ENCODE measurements at regions not wholly inside any gene's neighbourhood (a gene's known extent, or its start where the extent isn't known, plus 50 kb on each side); places are given as distances from the start of the nearest gene placed in this dataset.
"Not testable (repeated sequence)": the region's sequence is repeated elsewhere in the genome, so short reads cannot be mapped to it uniquely, and the experiment has no call there.

DNA sequence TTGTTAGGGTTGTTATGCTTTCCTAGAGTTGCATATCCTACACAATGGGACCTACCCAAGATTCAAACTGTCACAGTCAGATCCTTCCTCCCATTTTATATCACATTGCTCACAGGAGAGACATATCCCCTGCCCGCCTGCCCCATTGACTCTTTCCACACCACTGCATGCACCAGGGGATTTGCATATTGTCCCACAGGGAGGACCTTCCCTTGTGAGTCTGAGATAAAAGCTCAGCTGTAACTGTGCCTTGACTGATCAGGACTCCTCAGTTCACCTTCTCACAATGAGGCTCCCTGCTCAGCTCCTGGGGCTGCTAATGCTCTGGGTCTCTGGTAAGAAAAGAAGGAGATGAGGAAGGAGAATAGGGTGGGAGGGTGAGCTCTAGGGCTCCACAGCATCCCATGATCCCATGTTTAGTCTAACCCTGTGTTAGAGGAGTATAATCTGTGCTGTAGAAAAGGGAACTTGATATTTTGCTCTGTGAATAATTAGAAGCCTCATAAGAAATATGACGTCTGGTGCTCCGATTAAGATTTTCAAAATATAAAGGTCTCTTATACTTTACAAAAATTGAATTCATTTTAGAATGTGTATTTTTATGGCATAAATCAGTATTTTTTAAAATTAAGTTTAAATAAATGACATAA is 1268.4 kb downstream of the RPIA start:
- not testable (repeated sequence) for DNase-seq (ENCODE audit: low read depth)

DNA sequence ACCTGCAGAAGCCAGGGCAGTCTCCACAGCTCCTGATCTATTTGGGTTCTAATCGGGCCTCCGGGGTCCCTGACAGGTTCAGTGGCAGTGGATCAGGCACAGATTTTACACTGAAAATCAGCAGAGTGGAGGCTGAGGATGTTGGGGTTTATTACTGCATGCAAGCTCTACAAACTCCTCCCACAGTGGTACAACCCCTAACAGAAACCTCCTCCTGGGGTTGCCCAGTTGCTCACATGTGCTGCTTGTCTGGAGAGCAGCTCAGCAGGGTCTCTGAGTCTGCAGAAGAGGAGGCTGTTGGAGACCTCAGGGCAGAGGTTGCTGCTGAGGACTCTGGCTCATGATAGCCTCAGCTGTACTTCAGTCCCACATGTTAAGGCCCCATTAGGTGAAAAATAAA is 1269.1 kb downstream of the RPIA start:
- not testable (repeated sequence) for DNase-seq (ENCODE audit: low read depth)

DNA sequence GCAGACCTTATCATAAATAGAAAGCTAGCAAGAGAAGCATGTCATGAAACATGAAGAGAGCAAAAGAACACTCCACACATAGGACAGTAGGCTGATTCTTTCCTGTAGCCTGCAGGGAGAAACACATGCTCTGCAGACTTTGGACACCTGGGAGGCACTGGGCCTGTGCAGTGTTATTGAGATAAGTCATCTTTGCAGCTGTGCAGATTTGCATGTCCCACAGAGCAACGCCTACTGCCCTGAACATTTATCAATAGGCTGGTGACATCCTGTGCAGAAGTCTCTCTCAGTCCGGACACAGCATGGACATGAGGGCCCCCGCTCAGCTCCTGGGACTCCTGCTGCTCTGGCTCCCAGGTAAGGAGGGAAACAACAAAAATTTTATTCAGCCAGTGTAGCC is 1277.1 kb downstream of the RPIA start:
- not testable (repeated sequence) for DNase-seq (ENCODE audit: low read depth)

DNA sequence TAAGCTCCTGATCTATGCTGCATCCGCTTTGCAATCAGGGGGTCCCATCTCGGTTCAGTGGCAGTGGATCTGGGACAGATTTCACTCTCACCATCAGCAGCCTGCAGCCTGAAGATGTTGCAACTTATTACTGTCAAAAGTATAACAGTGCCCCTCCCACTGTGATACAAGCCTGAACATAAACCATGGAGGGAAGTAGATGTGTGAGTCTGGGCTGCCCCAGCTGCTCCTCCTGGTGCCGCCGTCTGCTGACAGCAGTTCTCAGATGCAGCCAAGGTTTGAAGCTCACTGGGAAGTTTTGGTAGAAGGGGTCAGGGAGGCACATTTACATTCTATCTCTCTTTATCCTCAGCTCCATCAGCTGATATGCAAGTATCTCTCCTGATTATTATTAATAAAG is 1277.7 kb downstream of the RPIA start:
- not testable (repeated sequence) for DNase-seq (ENCODE audit: low read depth)

DNA sequence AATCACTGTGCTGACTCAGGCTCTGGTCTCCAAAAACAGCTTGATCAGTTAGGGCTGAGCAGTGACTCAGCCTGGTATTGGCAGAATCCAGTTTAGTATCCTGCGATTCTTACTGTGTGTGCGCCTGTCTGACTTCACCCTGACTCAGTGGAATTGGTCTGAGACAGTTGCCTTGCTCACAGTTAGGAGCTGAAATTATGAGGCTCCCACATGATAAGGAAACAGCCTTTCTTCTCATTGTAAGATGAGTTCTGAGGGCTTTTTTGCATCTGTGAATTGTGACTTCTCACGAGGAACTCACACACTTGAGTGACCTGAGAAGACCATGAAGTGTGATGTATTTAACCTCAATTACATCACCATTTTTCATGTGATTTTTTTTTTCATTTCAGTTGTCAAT is 1282.4 kb downstream of the RPIA start:
- not testable (repeated sequence) for DNase-seq (ENCODE audit: low read depth)

DNA sequence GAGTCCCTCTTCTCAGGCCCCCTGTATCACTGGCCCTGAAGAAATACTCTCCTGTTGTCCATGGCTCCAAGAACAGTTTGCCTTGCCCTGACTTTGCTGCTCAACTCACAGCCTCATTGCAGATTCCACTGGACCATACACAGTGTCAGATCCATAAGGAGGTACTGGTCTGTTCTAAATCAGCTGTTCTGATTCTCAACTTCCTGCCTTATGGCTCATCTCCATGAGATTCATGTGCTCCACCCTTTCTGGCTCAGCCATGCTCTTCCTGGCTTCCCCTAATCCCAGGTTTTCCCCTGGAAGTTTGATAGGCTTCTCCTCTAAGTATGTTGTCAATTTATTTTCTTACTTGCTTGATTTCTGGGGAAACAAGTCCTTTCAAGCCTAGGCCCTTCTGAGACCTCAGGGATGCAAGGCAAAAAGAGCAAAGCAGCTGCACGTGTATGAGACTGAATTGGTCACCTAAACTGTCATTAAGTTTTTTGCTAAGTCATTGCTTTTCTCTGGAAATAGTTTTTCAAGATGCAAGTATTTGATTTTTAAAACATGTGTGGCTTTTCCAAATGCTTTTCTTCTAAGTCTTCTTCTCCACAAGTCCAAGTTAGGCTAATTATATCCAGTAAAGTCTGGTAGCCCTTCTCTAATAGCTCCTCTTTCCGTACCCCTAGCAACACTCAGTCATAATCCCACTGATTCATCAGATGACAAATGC is 1288.5 kb downstream of the RPIA start:
- not testable (repeated sequence) for DNase-seq (ENCODE audit: low read depth)

DNA sequence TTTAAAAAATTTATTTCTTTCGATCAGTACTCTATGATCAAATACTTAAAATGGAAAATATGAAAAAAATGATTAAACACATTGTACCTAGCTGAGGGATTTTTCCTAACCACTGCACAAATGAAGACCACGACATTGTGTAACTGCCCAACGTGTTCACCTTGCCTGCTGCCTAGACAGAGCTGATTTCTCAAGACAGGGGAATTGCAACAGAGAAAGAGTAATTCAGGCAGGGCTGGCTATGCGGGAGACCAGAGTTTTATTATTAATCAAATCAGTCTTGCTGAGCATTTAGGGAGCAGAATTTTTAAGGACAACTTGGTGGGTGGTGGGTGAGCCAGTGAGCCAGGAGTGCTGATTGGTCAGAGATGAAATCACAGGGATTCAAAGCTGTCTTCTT is 1290.8 kb downstream of the RPIA start:
- DNase-seq (ENCODE audit: low read depth), result not testable (repeated sequence)

DNA sequence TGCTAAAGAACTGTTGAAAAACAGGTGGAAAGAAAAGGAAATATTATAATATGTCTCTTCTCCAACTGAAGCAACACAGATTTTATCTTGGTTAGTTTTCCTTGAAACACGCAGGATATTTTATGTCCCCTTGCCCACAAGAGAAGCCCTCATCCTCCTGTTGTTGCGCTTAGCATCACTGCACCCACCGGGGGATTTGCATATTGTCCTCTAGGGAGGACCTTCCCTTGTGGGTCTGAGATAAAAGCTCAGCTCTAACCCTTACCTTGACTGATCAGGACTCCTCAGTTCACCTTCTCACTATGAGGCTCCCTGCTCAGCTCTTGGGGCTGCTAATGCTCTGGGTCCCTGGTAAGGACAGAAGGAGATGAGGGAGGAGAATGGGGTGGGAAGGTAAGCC is 1294.2 kb downstream of the RPIA start:
- DNase-seq (ENCODE audit: low read depth), result not testable (repeated sequence)

DNA sequence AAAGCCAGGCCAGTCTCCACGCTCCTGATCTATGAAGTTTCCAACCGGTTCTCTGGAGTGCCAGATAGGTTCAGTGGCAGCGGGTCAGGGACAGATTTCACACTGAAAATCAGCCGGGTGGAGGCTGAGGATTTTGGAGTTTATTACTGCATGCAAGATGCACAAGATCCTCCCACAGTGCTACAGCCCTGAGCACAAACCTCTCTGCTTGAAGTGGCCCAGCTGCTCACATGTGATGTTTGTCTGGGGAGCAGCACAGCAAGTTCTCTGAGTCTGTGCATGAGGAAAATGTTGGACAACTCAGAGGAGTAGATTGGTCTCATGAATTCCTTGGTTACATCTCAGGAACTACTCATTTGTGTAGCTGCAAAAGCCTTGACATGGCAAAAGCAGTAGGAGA is 1295.1 kb downstream of the RPIA start:
- DNase-seq (ENCODE audit: low read depth), result not testable (repeated sequence)

DNA sequence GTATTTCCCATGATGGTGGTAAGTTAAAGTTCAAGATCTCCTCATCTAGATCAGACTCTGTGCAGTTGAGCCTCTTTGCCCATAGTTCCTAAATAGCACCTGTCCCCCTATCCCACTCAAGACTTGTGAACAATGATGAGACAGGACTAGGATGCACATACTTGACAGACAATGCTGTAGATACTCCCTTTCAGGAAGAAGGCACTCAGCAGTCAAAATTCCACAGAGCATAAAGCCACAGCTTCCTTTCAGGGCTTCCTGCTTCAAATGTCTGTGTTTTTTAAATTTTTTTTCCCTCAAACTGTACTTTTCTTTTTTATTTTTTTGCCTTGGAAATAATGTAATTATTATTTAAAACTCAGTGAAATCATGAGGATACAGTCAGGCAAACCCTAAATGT is 1305.3 kb downstream of the RPIA start:
- not testable (repeated sequence) for DNase-seq (ENCODE audit: low read depth)

DNA sequence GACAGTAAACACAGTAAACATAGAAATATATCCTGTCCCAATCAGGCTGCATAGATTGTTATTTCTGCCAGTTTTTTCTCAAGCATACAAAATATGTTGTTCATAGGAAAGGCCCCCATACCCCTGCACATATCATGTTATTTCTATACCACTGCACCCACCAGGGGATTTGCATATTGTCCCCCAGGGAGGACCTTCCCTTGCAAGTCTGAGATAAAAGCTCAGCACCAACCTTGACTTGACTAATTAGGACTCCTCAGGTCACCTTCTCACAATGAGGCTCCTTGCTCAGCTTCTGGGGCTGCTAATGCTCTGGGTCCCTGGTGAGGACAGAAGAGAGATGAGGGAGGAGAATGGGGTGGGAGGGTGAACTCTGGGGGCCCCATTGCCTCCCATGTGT is 1313.1 kb downstream of the RPIA start:
- not testable (repeated sequence) for DNase-seq (ENCODE audit: low read depth)

DNA sequence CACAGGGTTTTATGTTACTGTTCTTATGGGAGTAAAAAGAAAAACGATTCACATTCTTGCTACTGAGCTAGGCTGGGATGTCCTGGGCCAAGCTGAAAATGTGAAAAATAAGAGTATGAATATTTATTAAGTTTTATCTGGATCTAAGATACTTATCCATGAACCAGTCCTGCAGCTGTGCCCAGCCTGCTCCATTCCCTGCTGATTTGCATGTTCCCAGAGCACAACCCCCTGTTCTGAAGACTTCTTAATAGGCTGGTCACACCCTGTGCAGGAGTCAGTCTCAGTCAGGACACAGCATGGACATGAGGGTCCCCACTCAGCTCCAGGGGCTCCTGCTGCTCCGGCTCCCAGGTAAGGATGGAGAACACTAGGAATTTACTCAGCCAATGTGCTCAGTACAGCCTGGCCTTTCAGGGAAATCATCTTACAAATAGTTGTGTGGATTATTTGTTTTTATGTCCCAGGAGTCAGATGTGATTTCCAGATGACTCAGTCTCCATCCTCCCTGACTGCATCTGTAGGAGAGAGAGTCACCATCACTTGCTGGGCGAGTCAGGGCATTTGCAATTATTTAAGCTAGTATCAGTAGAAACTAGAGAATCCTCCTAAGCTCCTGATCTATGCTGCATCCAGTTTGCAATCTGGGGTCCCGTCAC is 1319.1 kb downstream of the RPIA start:
- DNase-seq (ENCODE audit: low read depth), result not testable (repeated sequence)

DNA sequence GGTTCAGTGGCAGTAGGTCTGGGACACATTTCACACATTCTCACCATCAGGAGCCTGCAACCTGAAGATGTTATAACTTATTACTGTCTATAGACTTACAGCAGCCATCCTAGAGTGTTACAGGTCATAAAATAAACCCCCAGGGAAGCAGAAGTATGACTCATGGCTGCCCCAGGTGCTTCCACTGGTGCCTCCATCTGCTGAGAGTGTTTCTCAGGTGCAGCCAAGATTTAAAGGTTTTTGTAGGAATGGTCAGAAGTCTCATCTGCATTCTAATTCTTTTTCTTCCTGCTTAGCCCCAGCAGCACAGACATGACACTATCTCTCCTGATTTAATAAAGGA is 1319.6 kb downstream of the RPIA start:
- not testable (repeated sequence) for DNase-seq (ENCODE audit: low read depth)

DNA sequence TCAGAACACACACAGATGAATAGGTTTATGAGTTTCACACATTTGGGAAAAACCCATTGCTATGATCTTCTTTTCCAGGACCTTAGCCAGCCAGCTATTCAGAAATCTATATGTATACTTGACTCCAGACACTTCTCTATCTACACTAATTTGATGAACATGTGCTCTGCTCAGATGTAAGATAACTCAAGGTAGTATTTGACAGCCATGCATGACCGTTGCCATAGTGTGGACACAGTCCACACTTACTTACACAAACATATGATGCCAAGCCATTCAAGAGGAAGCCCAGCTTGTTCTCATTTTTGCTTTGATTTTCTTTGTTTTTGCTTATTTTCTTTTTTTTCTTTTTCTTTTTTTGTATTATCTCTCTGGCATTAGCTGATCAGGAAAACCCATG is 1328.4 kb downstream of the RPIA start:
- DNase-seq (ENCODE audit: low read depth), result not testable (repeated sequence)

DNA sequence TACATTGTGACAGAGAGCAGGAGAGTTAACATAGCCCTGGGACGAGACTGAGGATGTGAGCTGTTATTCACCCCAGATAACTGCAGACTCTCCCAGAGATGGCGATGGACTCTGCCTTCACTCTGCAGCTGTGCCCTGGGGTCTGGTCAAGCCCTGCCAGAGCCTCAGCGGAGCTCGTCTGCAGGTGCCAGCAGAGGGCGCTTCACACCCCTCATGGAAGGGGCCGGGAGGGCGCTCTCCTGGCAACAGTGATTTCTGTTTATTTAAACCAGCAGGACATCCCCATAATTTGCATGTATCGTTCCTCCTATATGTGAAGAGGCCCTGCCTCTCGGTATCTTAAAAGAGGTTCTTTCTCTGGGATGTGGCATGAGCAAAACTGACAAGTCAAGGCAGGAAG is 1329.8 kb downstream of the RPIA start:
- DNase-seq (ENCODE audit: low read depth), result not testable (repeated sequence)

DNA sequence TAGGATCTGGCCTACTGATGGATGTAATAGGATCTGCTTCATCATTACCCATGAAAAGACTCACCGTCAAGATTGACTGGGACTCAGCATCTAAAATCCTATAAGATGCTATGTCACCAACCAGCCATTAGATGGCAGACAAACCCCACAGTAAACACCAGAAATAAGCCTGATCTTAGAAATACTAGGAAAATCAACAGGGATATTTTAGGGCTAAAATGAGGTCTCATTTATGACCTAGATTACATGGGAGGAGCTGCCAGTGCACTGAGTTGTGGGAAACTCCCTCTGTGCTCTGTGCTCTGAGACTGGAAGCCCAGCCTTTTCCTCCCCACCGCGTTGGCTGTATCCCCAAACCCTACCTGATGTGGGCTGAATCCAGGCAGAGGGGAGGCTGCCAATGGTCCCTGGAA is 1335.8 kb downstream of the RPIA start:
- DNase-seq (ENCODE audit: low read depth), result not testable (repeated sequence)

DNA sequence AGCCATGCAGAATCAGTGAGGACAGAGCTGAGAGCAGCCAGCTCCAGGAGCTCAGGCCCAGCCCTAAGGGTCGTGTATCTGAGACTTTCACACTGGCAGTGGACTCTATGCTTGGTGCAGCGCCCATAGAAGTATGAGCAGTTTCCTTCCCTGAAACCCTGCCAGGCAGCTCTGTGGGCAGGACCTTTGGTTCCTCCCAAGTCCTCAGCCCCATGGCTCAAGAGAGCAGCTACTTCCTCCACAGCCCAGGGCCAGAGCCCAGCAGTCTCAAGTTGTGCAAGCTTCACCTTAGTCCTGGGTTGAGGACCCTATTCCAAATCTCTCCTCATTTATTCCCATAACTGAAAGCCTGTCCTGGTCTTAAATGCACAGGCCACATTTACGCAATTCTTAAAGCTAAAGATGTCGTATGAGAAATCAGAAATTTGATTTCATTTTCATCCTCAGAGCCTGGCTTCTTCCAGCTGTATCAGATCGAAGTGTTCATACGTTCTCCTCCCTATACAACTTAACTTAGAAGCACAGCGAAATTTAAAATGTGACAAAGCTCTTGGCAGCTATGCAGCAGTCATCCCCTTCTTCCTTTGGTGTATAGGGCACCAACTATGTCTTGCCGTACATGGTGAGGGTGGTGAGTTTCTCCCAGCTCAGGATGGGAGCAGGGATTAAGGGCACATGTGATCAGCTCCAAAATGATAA is 1337.1 kb downstream of the RPIA start:
- DNase-seq (ENCODE audit: low read depth), result not testable (repeated sequence)

DNA sequence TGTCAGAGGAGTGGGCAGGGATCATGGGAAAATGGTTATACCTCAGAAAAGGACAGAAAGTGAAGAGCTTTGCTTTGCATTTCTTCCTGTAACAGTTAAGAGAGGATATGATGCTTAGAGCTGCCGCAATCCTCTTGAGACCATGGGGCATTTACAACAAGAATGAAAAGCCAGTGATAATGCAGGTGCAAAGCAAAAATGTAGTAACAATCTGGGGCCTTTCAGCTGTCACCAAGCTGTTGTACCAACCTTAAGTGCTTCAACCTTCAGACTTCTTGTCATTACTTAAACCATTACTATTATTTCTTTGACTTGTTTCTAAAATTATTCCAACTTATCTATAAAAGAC is 1337.6 kb downstream of the RPIA start:
- DNase-seq (ENCODE audit: low read depth), result not testable (repeated sequence)

DNA sequence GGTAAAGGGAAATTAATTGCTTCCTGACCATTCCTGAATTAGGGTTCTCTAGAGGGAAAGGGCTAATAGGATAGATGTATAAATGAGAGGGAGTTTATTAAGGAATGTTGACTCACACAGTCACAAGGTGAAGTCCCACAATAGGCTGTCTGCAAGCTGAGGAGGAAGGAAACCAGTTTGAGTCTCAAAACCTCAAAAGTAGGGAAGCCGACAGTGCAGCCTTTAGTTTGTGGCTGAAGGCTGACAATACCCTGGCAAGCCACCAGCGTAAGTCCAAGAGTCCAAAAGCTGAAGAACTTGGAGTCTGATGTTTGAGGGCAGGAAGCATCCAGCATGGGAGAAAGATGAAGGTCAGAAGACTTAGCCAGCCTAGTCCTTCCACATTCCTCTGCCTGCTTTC is 1340.8 kb downstream of the RPIA start:
- DNase-seq (ENCODE audit: low read depth), result not testable (repeated sequence)

DNA sequence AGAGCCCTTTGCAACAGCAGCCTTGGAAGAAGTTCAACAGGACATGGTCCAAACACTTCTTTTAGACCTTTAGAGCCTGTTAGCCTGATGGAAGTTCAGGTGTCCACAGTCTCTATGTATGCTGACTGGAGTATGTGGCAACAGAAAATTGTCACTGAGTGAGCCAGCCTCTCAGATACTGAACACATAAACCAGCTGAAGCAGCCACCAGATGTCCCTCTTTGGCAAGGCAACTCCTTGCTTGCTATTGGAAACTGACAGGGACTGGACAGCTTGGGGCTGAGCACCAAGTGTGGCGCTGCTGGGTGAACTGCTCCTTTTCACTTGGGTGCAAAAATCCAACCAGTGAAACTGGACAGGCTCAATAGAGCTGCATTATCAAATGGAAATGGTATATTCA is 1344.9 kb downstream of the RPIA start:
- DNase-seq (ENCODE audit: low read depth), result not testable (repeated sequence)

DNA sequence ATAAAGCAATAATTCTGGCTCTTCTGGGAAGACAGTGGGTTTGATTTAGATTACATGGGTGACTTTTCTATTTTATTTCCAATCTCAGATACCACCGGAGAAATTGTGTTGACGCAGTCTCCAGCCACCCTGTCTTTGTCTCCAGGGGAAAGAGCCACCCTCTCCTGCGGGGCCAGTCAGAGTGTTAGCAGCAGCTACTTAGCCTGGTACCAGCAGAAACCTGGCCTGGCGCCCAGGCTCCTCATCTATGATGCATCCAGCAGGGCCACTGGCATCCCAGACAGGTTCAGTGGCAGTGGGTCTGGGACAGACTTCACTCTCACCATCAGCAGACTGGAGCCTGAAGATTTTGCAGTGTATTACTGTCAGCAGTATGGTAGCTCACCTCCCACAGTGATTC is 1347.6 kb downstream of the RPIA start:
- not testable (repeated sequence) for DNase-seq (ENCODE audit: low read depth)

DNA sequence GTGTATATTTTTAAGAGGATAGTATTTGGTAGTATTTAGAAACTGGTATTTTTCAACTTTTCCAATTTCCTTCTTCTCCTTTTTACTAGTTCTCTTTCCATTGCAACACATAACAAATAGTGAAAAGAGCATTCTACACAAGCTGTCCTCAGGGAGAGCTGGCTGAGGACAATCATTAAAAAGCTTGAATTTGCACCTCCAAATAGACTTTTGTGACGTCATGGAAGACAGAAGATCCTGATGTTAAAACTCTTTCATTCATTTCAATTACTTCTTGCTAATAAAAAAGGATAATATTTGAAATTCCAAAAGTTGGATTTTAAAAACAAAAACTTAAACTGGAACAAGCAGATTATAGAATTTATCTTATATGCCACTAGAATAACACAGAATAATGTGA is 1356.3 kb downstream of the RPIA start:
- not testable (repeated sequence) for DNase-seq (ENCODE audit: low read depth)

All from LHCN-M2 (cell line).